CD4-positive, alpha-beta T cell treated with Interferon gamma for 1 hour (primary cell): ENCODE measurements at regions not wholly inside any gene's neighbourhood (a gene's known extent, or its start where the extent isn't known, plus 50 kb on each side); places are given as distances from the start of the nearest gene placed in this dataset.

Source experiments
- DNase-seq: peaks from one replicate; pipeline ENCODE4 v3.0.0-alpha.2; 2020

GRCh38 chr17:63349478-63350000 lies 96.6 kb downstream of the CYB561 start:
- DNase-seq, result no peak

- DNase-seq, result no peak
Observed at GRCh38 chr17:63350364-63350763, 95.7 kb downstream of the CYB561 start.

GRCh38 chr17:63354256-63354655 lies 91.8 kb downstream of the CYB561 start:
- no peak for DNase-seq

- no peak for DNase-seq
Observed at GRCh38 chr17:63356337-63356757, 89.8 kb downstream of the CYB561 start.

GRCh38 chr17:63358111-63358839 lies 87.8 kb downstream of the CYB561 start:
- DNase-seq, result no peak

- no peak for DNase-seq
Observed at GRCh38 chr17:63358956-63359355, 87.2 kb downstream of the CYB561 start.

GRCh38 chr17:63361182-63361581 lies 84.9 kb downstream of the CYB561 start:
- DNase-seq, result no peak

- no peak for DNase-seq
Observed at GRCh38 chr17:63362115-63362514, 84.0 kb downstream of the CYB561 start.

- no peak for DNase-seq
Observed at GRCh38 chr17:63364387-63364786, 81.7 kb downstream of the CYB561 start.

GRCh38 chr17:63364944-63365343 lies 81.2 kb downstream of the CYB561 start:
- no peak for DNase-seq

- DNase-seq, result no peak
Observed at GRCh38 chr17:63365366-63366240, 80.5 kb downstream of the CYB561 start.

GRCh38 chr17:63366241-63366566 lies 79.9 kb downstream of the CYB561 start:
- no peak for DNase-seq

GRCh38 chr17:63369233-63369632 lies 76.9 kb downstream of the CYB561 start:
- no peak for DNase-seq

- DNase-seq, result no peak
Observed at GRCh38 chr17:63370696-63371095, 75.4 kb downstream of the CYB561 start.

GRCh38 chr17:63376949-63377348 lies 69.2 kb downstream of the CYB561 start:
- DNase-seq, result no peak

- DNase-seq, result no peak
Observed at GRCh38 chr17:63378411-63379375, 67.4 kb downstream of the CYB561 start.

GRCh38 chr17:63379636-63380035 lies 66.5 kb downstream of the CYB561 start:
- no peak for DNase-seq

- no peak for DNase-seq
Observed at GRCh38 chr17:63381101-63381729, 64.9 kb downstream of the CYB561 start.

GRCh38 chr17:63382136-63382535 lies 64.0 kb downstream of the CYB561 start:
- DNase-seq, result no peak
